SK-N-MC (cell line): ENCODE measurements at regions not wholly inside any gene's neighbourhood (a gene's known extent, or its start where the extent isn't known, plus 50 kb on each side); places are given as distances from the start of the nearest gene placed in this dataset.
A peak's percentile ranks its signal among the peaks of the same experiment; 100 is the strongest.

Experiments used
- DNase-seq: peaks from one replicate; pipeline ENCODE4 v3.0.0-alpha.2; 2011; ENCODE audit warnings: low read depth, low spot score
- H3K27ac ChIP-seq: fragments of 200-600 bp; sonication (generic); 2 replicates; pipeline ENCODE4 v1.5.1; 2016; ENCODE audit warnings: mixed run types
- H3K36me3 ChIP-seq: fragments of 200-600 bp; sonication (generic); 2 replicates; pipeline ENCODE4 v1.6.1; 2017; ENCODE audit warnings: antibody characterized with exemption, low read length, mixed read lengths; ENCODE audit not compliant: insufficient read depth
- H3K4me3 ChIP-seq: fragments of 200-600 bp; sonication (generic); 2 replicates; pipeline ENCODE4 v1.5.1; 2016
- H3K9ac ChIP-seq: fragments of 200-600 bp; sonication (generic); 2 replicates; pipeline ENCODE4 v1.8.0; 2017; ENCODE audit warnings: mixed run types, mixed read lengths; ENCODE audit not compliant: insufficient read length
- H3K9me3 ChIP-seq: fragments of 200-600 bp; sonication (generic); 2 replicates; pipeline ENCODE4 v1.6.1; 2017; ENCODE audit warnings: low read depth, mild to moderate bottlenecking, antibody characterized with exemption, low read length, moderate library complexity, mixed read lengths
- EZH2 ChIP-seq: fragments of 200-600 bp; sonication (generic); IDR thresholded peaks from one replicate; pipeline ENCODE4 v1.6.1; 2017; ENCODE audit warnings: antibody characterized with exemption
- FOXP2 ChIP-seq: optimal IDR thresholded peaks from 2 replicates; pipeline ENCODE3; 2011; ENCODE audit warnings: mild to moderate bottlenecking, moderate library complexity; ENCODE audit not compliant: insufficient read depth; ENCODE audit errors: extremely low read length, control extremely low read depth
- POLR2AphosphoS5 ChIP-seq: IDR thresholded peaks from 2 replicates; pipeline ENCODE4 v1.6.1; 2012; ENCODE audit warnings: mild to moderate bottlenecking, low read depth, low read length, borderline replicate concordance

- no peak overlapping the region for H3K9ac ChIP-seq
- TF ChIP-seq EZH2 (no peak), POLR2AphosphoS5 (no peak), FOXP2 (no peak)
Observed at GRCh38 chr12:24038211-24038997, 88.9 kb upstream of the SOX5 start.

DNA sequence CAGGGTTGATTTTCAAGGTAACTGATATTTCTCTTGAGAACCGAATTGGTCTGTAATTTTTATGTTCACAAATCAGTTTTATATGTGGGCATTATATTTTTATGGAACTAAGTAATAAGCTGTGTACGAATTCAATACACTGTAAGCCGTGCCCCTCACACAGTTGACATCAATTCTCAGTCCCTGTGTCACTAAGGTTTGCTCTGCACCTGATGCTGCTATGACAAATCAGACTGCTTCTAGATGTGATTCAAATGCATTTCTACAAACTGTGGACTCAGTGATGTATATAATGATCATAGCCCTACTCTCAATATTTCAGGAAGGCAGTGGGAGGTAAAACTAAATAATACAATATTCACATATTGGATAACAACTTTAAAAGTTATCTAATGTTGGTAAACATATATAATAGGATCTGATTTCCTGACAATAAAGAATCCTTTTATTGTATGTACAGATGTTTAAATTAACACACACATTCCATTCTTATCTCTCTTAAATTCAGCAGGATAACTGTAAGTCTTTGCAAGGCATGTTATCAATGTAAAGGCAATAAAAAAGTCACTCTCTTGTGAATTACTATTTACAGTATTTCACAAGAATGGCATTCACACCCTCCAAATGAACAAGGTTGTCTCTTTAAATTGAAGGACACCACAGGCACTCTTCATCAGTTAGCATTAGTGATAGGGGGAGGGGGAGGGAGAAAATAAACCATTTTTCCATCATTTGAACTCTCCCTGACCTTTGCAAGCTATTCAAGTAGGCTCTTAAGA lies 87.2 kb upstream of the SOX5 start:
- no peaks in the 10 kb centered on the region for H3K9me3 ChIP-seq
- H3K27ac ChIP-seq, result no peak overlapping the region
- no peak overlapping the region for H3K4me3 ChIP-seq
- H3K36me3 ChIP-seq, result no peaks in the 10 kb centered on the region
- H3K9ac ChIP-seq, result no peak overlapping the region
- DNase-seq, result no peak
- TF ChIP-seq FOXP2 (no peak), EZH2 (no peak), POLR2AphosphoS5 (no peak)

More at GRCh38 chr12:24038211-24038997, 88.9 kb upstream of the SOX5 start:
- no peak for DNase-seq
- no peaks in the 10 kb centered on the region for H3K36me3 ChIP-seq
- H3K27ac ChIP-seq, result no peak overlapping the region
- no peaks in the 10 kb centered on the region for H3K9me3 ChIP-seq
- H3K4me3 ChIP-seq, result no peak overlapping the region

DNA sequence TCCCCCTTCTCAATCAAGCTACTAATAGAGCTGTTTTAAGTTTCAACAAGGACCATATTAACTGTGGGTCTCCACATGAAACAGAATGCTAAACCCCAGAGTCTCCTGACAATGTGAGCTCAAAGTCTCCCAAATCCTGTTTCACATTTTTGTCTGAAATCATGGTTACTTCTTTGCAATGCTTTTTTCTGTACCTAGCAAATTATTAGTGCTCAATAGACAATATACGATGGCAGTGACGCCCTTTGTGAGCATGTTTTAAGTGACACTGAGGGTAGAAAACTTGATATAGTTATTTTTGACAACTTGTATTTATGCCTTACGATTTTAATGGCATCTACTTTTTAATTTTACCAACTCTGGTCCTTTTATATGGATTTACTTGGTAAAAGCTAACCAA lies 85.4 kb upstream of the SOX5 start:
- TF ChIP-seq FOXP2 (no peak), EZH2 (no peak), POLR2AphosphoS5 (no peak)
- Histone ChIP-seq H3K36me3 (no peaks in the 10 kb centered on the region), H3K9ac (peak overlapping the region; percentile 54), H3K4me3 (peak overlapping the region; percentile 64), H3K27ac (peak overlapping the region; percentile 89), H3K9me3 (no peaks in the 10 kb centered on the region; the same call in 1 of the 2 replicates)
- no peak for DNase-seq

DNA sequence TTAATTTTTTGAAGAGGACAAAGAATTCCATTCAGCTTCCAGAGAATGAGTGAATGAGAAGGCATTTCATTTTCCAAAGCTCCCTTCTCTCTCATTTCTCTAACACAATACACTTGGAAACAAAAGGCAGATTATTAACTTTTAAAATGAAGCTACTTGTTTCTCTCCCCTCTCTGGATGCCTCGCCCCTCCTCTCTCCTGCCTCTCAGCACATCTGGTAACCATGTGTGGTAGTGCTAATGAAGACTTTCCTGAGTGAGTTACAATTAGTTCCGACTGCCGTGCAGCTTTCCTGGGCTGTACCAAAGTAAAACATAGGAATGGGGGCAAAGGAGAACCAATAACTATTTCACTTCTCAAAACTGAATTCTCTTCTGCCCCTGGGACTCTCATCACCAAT lies 84.7 kb upstream of the SOX5 start:
- peak overlapping the region; percentile 54 for H3K9ac ChIP-seq
- no peaks in the 10 kb centered on the region for H3K36me3 ChIP-seq
- peak overlapping the region; percentile 64 for H3K4me3 ChIP-seq
- TF ChIP-seq POLR2AphosphoS5, result peak; percentile 58; the same call in 1 of the 2 replicates
- no peak for TF ChIP-seq EZH2
- H3K9me3 ChIP-seq, result no peaks in the 10 kb centered on the region; the same call in 1 of the 2 replicates
- peak overlapping the region; percentile 89 for H3K27ac ChIP-seq
- peak; percentile 51 for DNase-seq

GRCh38 chr12:24027352-24027751 lies 77.9 kb upstream of the SOX5 start:
- TF ChIP-seq FOXP2 (no peak), POLR2AphosphoS5 (no peak), EZH2 (no peak)
- Histone ChIP-seq H3K4me3 (no peak overlapping the region), H3K27ac (no peak overlapping the region), H3K9ac (no peak overlapping the region), H3K36me3 (no peaks in the 10 kb centered on the region), H3K9me3 (no peaks in the 10 kb centered on the region; the same call in 1 of the 2 replicates)
- no peak for DNase-seq

DNA sequence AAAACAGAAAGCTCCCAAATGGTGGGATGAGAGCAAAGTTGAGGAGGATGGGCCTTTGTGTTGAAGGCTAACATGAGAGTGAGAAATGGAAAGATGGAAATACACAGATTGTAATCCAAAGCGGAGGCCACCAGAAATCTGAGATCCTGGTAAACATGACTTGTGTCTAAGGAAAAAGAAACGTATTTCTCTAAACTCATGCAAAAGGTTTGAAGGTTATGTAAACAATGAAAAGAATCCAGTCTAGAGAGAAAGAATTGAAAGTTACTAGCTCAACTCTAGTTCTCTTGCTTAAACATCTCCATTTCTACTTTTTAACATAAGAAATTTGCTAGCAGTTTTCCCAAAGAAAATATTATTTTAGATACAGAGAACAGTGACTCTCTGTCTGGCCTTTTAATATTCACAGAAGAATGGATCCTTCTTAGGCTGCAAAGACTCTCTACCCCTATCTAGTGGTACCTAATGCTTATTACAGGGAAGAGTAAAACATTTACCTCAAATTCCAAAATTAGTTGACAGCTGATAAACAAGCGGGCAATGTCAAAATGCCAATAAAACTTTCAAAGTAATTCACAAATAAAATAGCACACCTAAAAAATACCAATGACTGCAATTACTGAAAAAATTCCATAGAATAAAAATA lies 75.8 kb upstream of the SOX5 start:
- no peak overlapping the region for H3K27ac ChIP-seq
- no peaks in the 10 kb centered on the region; the same call in 1 of the 2 replicates for H3K9me3 ChIP-seq
- no peaks in the 10 kb centered on the region for H3K36me3 ChIP-seq
- H3K9ac ChIP-seq, result no peak overlapping the region
- no peak for DNase-seq
- H3K4me3 ChIP-seq, result no peak overlapping the region
- TF ChIP-seq POLR2AphosphoS5, result no peak
- TF ChIP-seq FOXP2, result no peak
- no peak for TF ChIP-seq EZH2

DNA sequence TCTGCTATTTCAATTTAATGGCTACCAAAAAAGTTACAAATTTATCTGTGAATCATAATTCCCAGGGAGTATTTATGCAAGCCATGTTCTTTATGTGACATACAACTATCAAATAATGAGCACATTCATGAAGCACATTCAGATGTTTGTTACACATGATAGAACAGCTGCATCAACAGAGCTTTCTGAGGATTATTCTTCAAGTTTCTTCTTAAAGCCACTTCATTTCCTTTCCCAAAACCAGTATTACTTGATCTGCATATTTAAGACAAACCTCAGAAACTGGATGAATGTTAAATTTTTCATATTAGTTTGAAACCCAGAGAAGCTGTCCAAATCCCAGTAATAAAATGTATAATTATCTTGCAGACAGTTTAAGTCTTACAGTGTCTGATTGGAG lies 73.6 kb upstream of the SOX5 start:
- Histone ChIP-seq H3K36me3 (no peaks in the 10 kb centered on the region), H3K4me3 (no peak overlapping the region), H3K9me3 (no peaks in the 10 kb centered on the region), H3K27ac (no peak overlapping the region), H3K9ac (no peak overlapping the region)
- DNase-seq, result no peak
- TF ChIP-seq EZH2, result no peak
- TF ChIP-seq POLR2AphosphoS5, result no peak
- TF ChIP-seq FOXP2, result no peak

- Histone ChIP-seq H3K27ac (no peak overlapping the region), H3K36me3 (no peaks in the 10 kb centered on the region), H3K9me3 (no peaks in the 10 kb centered on the region), H3K9ac (no peak overlapping the region), H3K4me3 (no peak overlapping the region)
- TF ChIP-seq FOXP2, result no peak
- no peak for DNase-seq
Observed at GRCh38 chr12:24021164-24021502, 71.7 kb upstream of the SOX5 start.
